Sigmoid colon (tissue), 6 donors: ENCODE measurements at regions not wholly inside any gene's neighbourhood (a gene's known extent, or its start where the extent isn't known, plus 50 kb on each side); places are given as distances from the start of the nearest gene placed in this dataset.

Experiments
- DNase-seq: peaks from one replicate; pipeline ENCODE4 v3.0.0-alpha.2; 2019
- H3K27ac ChIP-seq, 4 donors: fragments of 200-600 bp; sonication (generic); one replicate each; pipeline ENCODE4 v1.5.1; 2016 to 2019; ENCODE audit warnings: mild to moderate bottlenecking in 1 of 4
- H3K27me3 ChIP-seq, 3 donors: fragments of 200-600 bp; sonication (generic); one replicate each; pipeline ENCODE4 v1.5.1; 2019; ENCODE audit warnings: mild to moderate bottlenecking in 1 of 3
- H3K36me3 ChIP-seq, 4 donors: fragments of 200-600 bp; sonication (generic); one replicate each; pipeline ENCODE4 v1.5.1; 2016 to 2019
- H3K4me1 ChIP-seq, 4 donors: fragments of 200-600 bp; sonication (generic); one replicate each; pipeline ENCODE4 v1.5.1; 2017 to 2019
- H3K4me3 ChIP-seq, 4 donors: fragments of 200-600 bp; sonication (generic); one replicate each; pipeline ENCODE4 v1.5.1; 2017 to 2019; ENCODE audit warnings: mild to moderate bottlenecking in 2 of 4, moderate library complexity in 1 of 4
- H3K9me3 ChIP-seq, 4 donors: fragments of 200-600 bp in 3 of 4; sonication (generic) in 3 of 4; one replicate each; pipeline versions ENCODE4 v1.5.1 to v1.6.1; 2013 to 2019
- EP300 ChIP-seq, 4 donors: sonication (generic); formaldehyde crosslinking; IDR thresholded peaks; one replicate each; pipeline ENCODE4 v1.6.1; 2017; ENCODE audit warnings: antibody characterized with exemption in 4 of 4
- POLR2A ChIP-seq, 2 donors: fragments of 450-650 bp; IDR thresholded peaks; one replicate each; pipeline ENCODE4 v1.6.1; 2016; ENCODE audit warnings: antibody characterized with exemption in 2 of 2, mild to moderate bottlenecking in 2 of 2, moderate library complexity in 2 of 2
- POLR2AphosphoS5 ChIP-seq, 4 donors: sonication (generic); formaldehyde crosslinking; IDR thresholded peaks; one replicate each; pipeline ENCODE4 v1.6.1; 2017; ENCODE audit warnings: antibody characterized with exemption in 4 of 4
- WGBS, 2 donors: extraction: QIAGEN DNeasy Blood & Tissue Kit; methylation state at CpG; one replicate each; pipeline ENCODE4 v1.1.7; 2013; 5-methylcytosine and 5-hydroxymethylcytosine counted together
- intact Hi-C: fragments of 100-400 bp; cut with DNase I; formaldehyde crosslinking; loops from one replicate; pipeline ENCODE4 v1.15.1; 2023
- TF ChIP-seq, protein P1 (sequence below), 4 experiments: fragments of 450-650 bp in 3 of 4; fragments of 200-600 bp in 1 of 4; IDR thresholded peaks; one replicate each; pipeline ENCODE4 v1.5.1; 2016 to 2019; ENCODE audit warnings: antibody characterized with exemption in 4 of 4, mild to moderate bottlenecking in 3 of 4, moderate library complexity in 2 of 4
- donor health status: healthy with polysubstance abuse.
- donor health status: healthy.

DNA sequence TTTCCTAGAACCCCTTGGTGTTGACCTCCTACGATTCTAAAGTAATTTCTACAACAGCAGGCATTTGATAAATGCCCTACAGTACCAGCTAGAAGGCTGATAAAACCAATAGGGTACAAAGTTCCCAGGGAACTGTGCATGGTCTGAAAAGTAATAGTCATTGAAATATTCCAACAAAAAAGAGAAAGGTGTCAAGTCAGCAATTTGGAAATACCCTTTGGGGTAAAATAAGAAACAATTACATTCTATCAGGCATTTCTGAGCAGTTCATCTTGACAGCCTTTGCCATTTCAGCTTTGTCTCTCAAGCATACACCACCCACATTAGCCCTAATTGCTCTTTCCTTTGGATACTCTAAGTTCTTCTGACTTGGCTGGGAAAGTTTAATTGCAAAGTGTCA is 542.9 kb upstream of the DDX18 start:
- 25 to 58% methylated on average over 1 of the region's 1 CpG for WGBS, 2 donors
- Histone ChIP-seq H3K4me3 (no peak overlapping the region), H3K27me3 (no peaks in the 10 kb centered on the region), H3K36me3 (no peaks in the 10 kb centered on the region), H3K27ac (no peak overlapping the region), H3K4me1 (no peaks in the 10 kb centered on the region), H3K9me3 (peaks cover 0 to 5% (median 0%) of the 10 kb centered on the region in 4 donors)
- no peak for DNase-seq
- intact Hi-C loops: no loop called here
- TF ChIP-seq EP300 (IDR thresholded peaks at IDR 0.05) (no peak), POLR2AphosphoS5 (IDR thresholded peaks at IDR 0.05) (no peak), POLR2A (IDR thresholded peaks at IDR 0.05) (no peak)
- TF ChIP-seq, protein P1, sequence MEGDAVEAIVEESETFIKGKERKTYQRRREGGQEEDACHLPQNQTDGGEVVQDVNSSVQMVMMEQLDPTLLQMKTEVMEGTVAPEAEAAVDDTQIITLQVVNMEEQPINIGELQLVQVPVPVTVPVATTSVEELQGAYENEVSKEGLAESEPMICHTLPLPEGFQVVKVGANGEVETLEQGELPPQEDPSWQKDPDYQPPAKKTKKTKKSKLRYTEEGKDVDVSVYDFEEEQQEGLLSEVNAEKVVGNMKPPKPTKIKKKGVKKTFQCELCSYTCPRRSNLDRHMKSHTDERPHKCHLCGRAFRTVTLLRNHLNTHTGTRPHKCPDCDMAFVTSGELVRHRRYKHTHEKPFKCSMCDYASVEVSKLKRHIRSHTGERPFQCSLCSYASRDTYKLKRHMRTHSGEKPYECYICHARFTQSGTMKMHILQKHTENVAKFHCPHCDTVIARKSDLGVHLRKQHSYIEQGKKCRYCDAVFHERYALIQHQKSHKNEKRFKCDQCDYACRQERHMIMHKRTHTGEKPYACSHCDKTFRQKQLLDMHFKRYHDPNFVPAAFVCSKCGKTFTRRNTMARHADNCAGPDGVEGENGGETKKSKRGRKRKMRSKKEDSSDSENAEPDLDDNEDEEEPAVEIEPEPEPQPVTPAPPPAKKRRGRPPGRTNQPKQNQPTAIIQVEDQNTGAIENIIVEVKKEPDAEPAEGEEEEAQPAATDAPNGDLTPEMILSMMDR (IDR thresholded peaks at IDR 0.05): no peak

DNA sequence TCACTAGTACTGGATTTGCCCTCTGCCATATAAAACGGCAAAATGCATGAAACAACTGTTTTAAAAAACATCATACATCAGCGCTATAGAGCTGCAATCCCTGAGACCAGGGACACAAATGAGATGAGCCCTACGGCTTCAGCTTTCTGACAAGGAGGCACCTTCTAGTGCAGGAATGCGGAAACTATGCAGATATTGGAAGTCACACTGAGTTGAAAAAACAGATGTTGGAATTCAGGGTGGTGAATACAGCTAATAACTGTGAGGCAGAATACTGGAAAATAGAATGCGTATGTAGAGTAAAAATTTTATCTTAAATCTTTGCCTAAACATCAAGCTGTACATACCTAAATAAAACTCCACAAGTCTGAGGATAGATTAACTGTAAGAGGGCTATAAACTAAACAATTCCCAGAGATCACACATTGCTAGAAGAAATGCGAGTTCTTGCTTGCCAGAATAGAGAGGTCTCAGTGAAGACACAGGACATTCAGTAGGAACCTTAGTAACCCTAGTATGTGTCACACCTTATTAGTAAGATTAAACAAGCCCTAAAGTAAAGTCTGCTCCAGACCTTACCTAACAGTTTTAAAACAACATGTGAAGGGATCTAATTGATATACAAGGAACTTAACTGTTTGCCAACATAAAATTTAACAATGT is 541.4 kb upstream of the DDX18 start:
- Histone ChIP-seq H3K9me3 (peaks cover 0 to 5% (median 0%) of the 10 kb centered on the region in 4 donors), H3K27me3 (no peaks in the 10 kb centered on the region), H3K4me3 (no peak overlapping the region), H3K36me3 (no peaks in the 10 kb centered on the region), H3K27ac (no peak overlapping the region), H3K4me1 (no peaks in the 10 kb centered on the region)
- WGBS, 2 donors: 66 to 83% methylated on average over 6 of the region's 6 CpGs
- TF ChIP-seq POLR2AphosphoS5 (IDR thresholded peaks at IDR 0.05) (no peak), EP300 (IDR thresholded peaks at IDR 0.05) (no peak), POLR2A (IDR thresholded peaks at IDR 0.05) (no peak)
- TF ChIP-seq, protein P1 (IDR thresholded peaks at IDR 0.05): no peak
- intact Hi-C loops: no loop called here
- no peak for DNase-seq

DNA sequence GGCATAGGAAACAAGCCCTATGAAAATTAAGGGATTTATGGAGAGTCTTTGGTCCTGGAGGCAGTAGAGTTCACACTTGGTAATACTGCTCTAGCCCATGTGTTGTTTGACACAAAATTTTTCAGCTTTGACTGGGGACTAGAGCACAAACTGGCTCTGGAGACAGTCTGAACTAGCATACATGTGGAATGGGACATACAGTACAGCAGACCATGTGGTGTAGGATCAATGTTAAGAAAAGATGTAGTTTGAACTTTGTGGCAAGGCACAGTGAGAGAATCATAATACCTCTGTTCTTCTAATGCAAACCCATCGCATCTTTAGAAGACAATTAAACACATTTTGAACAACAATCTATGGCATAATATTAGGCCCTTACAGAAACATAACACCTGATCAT is 521.5 kb upstream of the DDX18 start:
- DNase-seq: no peak
- Histone ChIP-seq H3K36me3 (no peaks in the 10 kb centered on the region), H3K27me3 (no peaks in the 10 kb centered on the region), H3K4me3 (no peak overlapping the region), H3K9me3 (peaks cover 0 to 3% (median 0%) of the 10 kb centered on the region in 4 donors), H3K4me1 (no peaks in the 10 kb centered on the region), H3K27ac (no peak overlapping the region)
- TF ChIP-seq, protein P1 (IDR thresholded peaks at IDR 0.05): no peak
- TF ChIP-seq EP300 (IDR thresholded peaks at IDR 0.05) (no peak), POLR2A (IDR thresholded peaks at IDR 0.05) (no peak), POLR2AphosphoS5 (IDR thresholded peaks at IDR 0.05) (no peak)
- WGBS, 2 donors: 88 to 100% methylated on average over 1 of the region's 1 CpG
- intact Hi-C loops: no loop called here

DNA sequence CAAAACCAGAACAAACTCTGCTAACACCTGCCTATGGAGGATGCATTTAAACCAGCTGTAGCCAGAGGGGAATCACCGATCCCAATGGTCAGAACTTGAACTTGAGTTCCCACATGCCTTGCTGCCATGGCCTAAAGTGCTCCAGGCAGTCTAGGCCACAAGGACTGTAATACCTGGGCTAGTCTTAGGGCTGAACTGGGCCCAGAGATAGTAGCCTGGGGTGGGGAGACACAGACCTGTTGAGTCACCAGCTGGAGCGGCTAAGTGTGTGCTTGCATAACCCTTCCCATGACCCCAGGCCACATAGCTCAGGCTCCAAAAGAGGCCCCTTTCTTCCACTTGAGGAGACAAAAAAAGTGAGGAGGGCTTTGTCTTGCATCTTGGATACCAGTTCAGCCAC is 515.0 kb upstream of the DDX18 start:
- Histone ChIP-seq H3K27me3 (no peaks in the 10 kb centered on the region), H3K4me1 (no peaks in the 10 kb centered on the region), H3K4me3 (no peak overlapping the region), H3K9me3 (peaks cover 0 to under 1% (median 0%) of the 10 kb centered on the region in 4 donors), H3K27ac (no peak overlapping the region), H3K36me3 (no peaks in the 10 kb centered on the region)
- DNase-seq: no peak
- 88 to 95% methylated on average over 2 of the region's 2 CpGs for WGBS, 2 donors
- intact Hi-C loops: no loop called here
- no peak for TF ChIP-seq POLR2A (IDR thresholded peaks at IDR 0.05)
- TF ChIP-seq, protein P1 (IDR thresholded peaks at IDR 0.05): no peak
- TF ChIP-seq POLR2AphosphoS5 (IDR thresholded peaks at IDR 0.05): no peak
- TF ChIP-seq EP300 (IDR thresholded peaks at IDR 0.05): no peak
